Endothelial cell of umbilical vein (primary cell): ENCODE measurements at regions not wholly inside any gene's neighbourhood (a gene's known extent, or its start where the extent isn't known, plus 50 kb on each side); places are given as distances from the start of the nearest gene placed in this dataset.

Experiments
- BruUV-seq: library from RNA; stranded (reverse); fragments of 400-500 nt; replicated peaks from 2 replicates; lab custom pipeline; 2021; lab: Mats Ljungman, UMichigan
- CTCF ChIA-PET: fragments of 300-600, 350-600 bp; sonication (Branson Sonifier 250); formaldehyde crosslinking; loops from one replicate; lab custom pipeline; 2021; ENCODE audit warnings: antibody characterized with exemption, inconsistent platforms; lab: Charles Lee
- POLR2A ChIA-PET: fragments of 300-600, 350-600 bp; sonication (Branson Sonifier 250); formaldehyde crosslinking; loops from one replicate; lab custom pipeline; 2021; ENCODE audit warnings: antibody characterized with exemption, inconsistent platforms; lab: Charles Lee
- DNase-seq: peaks from one replicate; pipeline ENCODE4 v3.0.0-alpha.2; 2011; ENCODE audit warnings: low read depth, low spot score
- FAIRE-seq: peaks from 2 replicates; lab custom pipeline; 2011; peaks lifted over from hg19 to GRCh38; lab: Jason Lieb, UNC
- H2AFZ ChIP-seq: 2 replicates; pipeline ENCODE4 v1.6.0; 2012; ENCODE audit warnings: low read depth, low read length, control low read depth, inconsistent platforms
- H3K27ac ChIP-seq: 2 replicates; pipeline ENCODE4 v1.5.1; 2011; ENCODE audit warnings: low read depth, mild to moderate bottlenecking, control low read depth, low read length, moderate library complexity; ENCODE audit not compliant: insufficient read depth
- H3K27me3 ChIP-seq, 2 experiments: 2 replicates each; pipeline versions ENCODE4 v1.6.0 to v1.6.1; 2011; ENCODE audit warnings: low read length in 2 of 2, mixed read lengths in 1 of 2; ENCODE audit not compliant: control insufficient read depth in 2 of 2, insufficient read depth in 2 of 2
- H3K36me3 ChIP-seq, 2 experiments: 2 replicates in 1 of 2; 3 replicates in 1 of 2; pipeline ENCODE4 v1.5.1; 2011; ENCODE audit warnings: low read length in 2 of 2, mild to moderate bottlenecking in 1 of 2, moderate library complexity in 1 of 2; ENCODE audit not compliant: control insufficient read depth in 2 of 2, insufficient read depth in 2 of 2; ENCODE audit errors: extremely low read depth in 1 of 2
- H3K4me1 ChIP-seq: 3 replicates; pipeline ENCODE4 v1.5.1; 2011; ENCODE audit warnings: mild to moderate bottlenecking, low read length; ENCODE audit not compliant: control insufficient read depth, insufficient read depth; ENCODE audit errors: extremely low read depth
- H3K4me2 ChIP-seq: 2 replicates; pipeline ENCODE4 v1.6.1; 2011; ENCODE audit warnings: low read length, control low read depth, mixed read lengths; ENCODE audit not compliant: insufficient read depth
- H3K4me3 ChIP-seq, 3 experiments: fragments of 200-600 bp in 1 of 3; sonication (generic), shearing (Covaris generic) in 1 of 3; replicated peaks in 1 of 3; 2 replicates each; pipeline ENCODE4 v1.5.1; 2011 to 2016; ENCODE audit warnings: control low read depth in 3 of 3, low read length in 3 of 3, mild to moderate bottlenecking in 2 of 3, inconsistent platforms in 1 of 3, low read depth in 1 of 3, moderate library complexity in 1 of 3; ENCODE audit not compliant: insufficient read depth in 1 of 3
- H3K79me2 ChIP-seq: 2 replicates; pipeline ENCODE4 v1.6.0; 2012; ENCODE audit warnings: low read length, inconsistent platforms; ENCODE audit not compliant: control insufficient read depth, insufficient read depth
- H3K9ac ChIP-seq: replicated peaks from 2 replicates; pipeline ENCODE3; 2011; ENCODE audit warnings: low read length, control low read depth; ENCODE audit not compliant: insufficient read depth; ENCODE audit errors: extremely low read depth
- H3K9me1 ChIP-seq: replicated peaks from 3 replicates; pipeline ENCODE4 v1.6.0; 2011; ENCODE audit warnings: mild to moderate bottlenecking, low read length; ENCODE audit not compliant: control insufficient read depth, insufficient read depth; ENCODE audit errors: extremely low read depth
- H3K9me3 ChIP-seq: replicated peaks from 2 replicates; pipeline ENCODE4 v1.5.1; 2012; ENCODE audit warnings: low read length, inconsistent platforms; ENCODE audit not compliant: control insufficient read depth, insufficient read depth
- H4K20me1 ChIP-seq: replicated peaks from 2 replicates; pipeline ENCODE3; 2011; ENCODE audit warnings: mild to moderate bottlenecking, low read length; ENCODE audit not compliant: control insufficient read depth, insufficient read depth; ENCODE audit errors: extremely low read depth
- CTCF ChIP-seq, 2 donors: IDR thresholded peaks; 1 replicate in 1 of 2; 2 replicates in 1 of 2; pipeline ENCODE4 v1.5.1; 2011; ENCODE audit warnings: low read length in 2 of 2, mild to moderate bottlenecking in 2 of 2, moderate library complexity in 2 of 2, control low read depth in 1 of 2, inconsistent platforms in 1 of 2, low read depth in 1 of 2; ENCODE audit not compliant: insufficient read depth in 1 of 2; ENCODE audit errors: extremely low read depth in 1 of 2
- EZH2 ChIP-seq: IDR thresholded peaks from 2 replicates; pipeline ENCODE4 v1.6.1; 2012; ENCODE audit warnings: borderline replicate concordance, low read depth, mild to moderate bottlenecking, moderate library complexity, low read length, inconsistent platforms; ENCODE audit not compliant: severe bottlenecking
- FOS ChIP-seq: IDR thresholded peaks from 2 replicates; pipeline ENCODE4 v1.6.1; 2011; ENCODE audit warnings: mild to moderate bottlenecking, low read length, moderate library complexity, borderline replicate concordance; ENCODE audit not compliant: insufficient read depth
- JUN ChIP-seq: IDR thresholded peaks from 2 replicates; pipeline ENCODE4 v1.6.1; 2011; ENCODE audit warnings: borderline replicate concordance, low read depth; ENCODE audit not compliant: insufficient read length, insufficient read depth
- MAX ChIP-seq: IDR thresholded peaks from 2 replicates; pipeline ENCODE4 v1.6.1; 2011; ENCODE audit not compliant: insufficient read depth, insufficient read length
- MYC ChIP-seq: IDR thresholded peaks from one replicate; pipeline ENCODE4 v1.6.1; 2011; ENCODE audit warnings: mild to moderate bottlenecking, low read depth, low read length
- dilution Hi-C: fragments of 300-500 bp; cut with MboI; formaldehyde crosslinking; loops from one replicate; pipeline ENCODE4 v1.15.0; 2019; ENCODE audit warnings: low sequenced_read_pairs; ENCODE audit not compliant: extremely low pct_ligation_motif_present
- intact Hi-C: fragments of 100-400 bp; cut with micrococcal nuclease; formaldehyde crosslinking; loops from one replicate; pipeline ENCODE4 v1.10.0; 2022

- intact Hi-C loops (no loop called here), dilution Hi-C loops (no loop called here)
- Histone ChIP-seq H3K4me1 (no peaks in the 10 kb centered on the region), H4K20me1 (no peaks in the 10 kb centered on the region), H3K9ac (no peak overlapping the region), H3K9me1 (no peaks in the 10 kb centered on the region), H3K4me3 (no peak overlapping the region), H3K27me3 (no peaks in the 10 kb centered on the region), H3K4me2 (no peak overlapping the region), H2AFZ (no peak overlapping the region), H3K79me2 (no peaks in the 10 kb centered on the region), H3K36me3 (no peaks in the 10 kb centered on the region), H3K27ac (no peak overlapping the region), H3K9me3 (no peaks in the 10 kb centered on the region)
- CTCF ChIA-PET = interaction anchor here (0.7 to 2.7 kb wide), 2 partner anchors 9 to 14 kb away, joined by 4 to 7 read pairs; no protein-coding TSS in a partner anchor
- TF ChIP-seq JUN (no peak), EZH2 (no peak), MYC (no peak)
- POLR2A ChIA-PET = interaction anchor here (0.8 kb wide), 1 partner anchor 65 kb away, joined by 4 read pairs; no protein-coding TSS in a partner anchor
- no TSS peak for BruUV-seq
- DNase-seq (no peak), FAIRE-seq (no peak)
These were observed 65.7 kb upstream of the MORC3 start for GRCh38 chr21:36254106-36254941.

GRCh38 chr21:36255663-36256062 is 64.3 kb upstream of the MORC3 start:
- no peak for FAIRE-seq
- H3K4me2 ChIP-seq = no peak overlapping the region
- no peak overlapping the region for H2AFZ ChIP-seq
- dilution Hi-C loops = no loop called here
- H3K79me2 ChIP-seq = no peaks in the 10 kb centered on the region
- no peak overlapping the region for H3K4me3 ChIP-seq
- no peak overlapping the region for H3K9ac ChIP-seq
- H3K9me3 ChIP-seq = no peaks in the 10 kb centered on the region
- intact Hi-C loops = no loop called here
- H3K9me1 ChIP-seq = no peaks in the 10 kb centered on the region
- H3K36me3 ChIP-seq = no peaks in the 10 kb centered on the region
- ChIA-PET POLR2A (no interaction called here), CTCF (interaction anchor here (1.0 to 2.7 kb wide), 3 partner anchors 10 to 41 kb away, joined by 3 to 7 read pairs (median 3); no protein-coding TSS in a partner anchor)
- no peaks in the 10 kb centered on the region for H4K20me1 ChIP-seq
- no peak for DNase-seq
- BruUV-seq = no TSS peak
- H3K27ac ChIP-seq = no peak overlapping the region
- H3K27me3 ChIP-seq = no peaks in the 10 kb centered on the region
- TF ChIP-seq FOS (no peak), MAX (no peak), EZH2 (no peak), CTCF (IDR thresholded peaks at IDR 0.05; ENCODE audit: extremely low read depth in 1 of 2, insufficient read depth in 1 of 2, low read depth in 1 of 2, low read length in 2 of 2) (no peak)
- peaks cover 3% of the 10 kb centered on the region for H3K4me1 ChIP-seq
